Stomach (tissue), 4 donors: ENCODE measurements at regions not wholly inside any gene's neighbourhood (a gene's known extent, or its start where the extent isn't known, plus 50 kb on each side); places are given as distances from the start of the nearest gene placed in this dataset.

Experiments
- EP300 ChIP-seq: sonication (generic); formaldehyde crosslinking; IDR thresholded peaks from one replicate; pipeline ENCODE4 v1.6.1; 2017; ENCODE audit warnings: antibody characterized with exemption
- POLR2A ChIP-seq, 4 donors: fragments of 450-650 bp; IDR thresholded peaks; one replicate each; pipeline ENCODE4 v1.6.1; 2016; ENCODE audit warnings: antibody characterized with exemption in 4 of 4, control low read depth in 2 of 4, mild to moderate bottlenecking in 1 of 4, moderate library complexity in 1 of 4
- POLR2AphosphoS5 ChIP-seq, 3 donors: sonication (generic); formaldehyde crosslinking; IDR thresholded peaks; one replicate each; pipeline ENCODE4 v1.6.1; 2016; ENCODE audit warnings: antibody characterized with exemption in 3 of 3
- TF ChIP-seq, protein P1 (sequence below), 7 experiments: fragments of 450-650 bp in 4 of 7; fragments of 200-600 bp in 3 of 7; sonication (generic) in 3 of 7; IDR thresholded peaks; one replicate each; pipeline ENCODE4 v1.5.1; 2016 to 2019; ENCODE audit warnings: antibody characterized with exemption in 7 of 7, control low read depth in 2 of 7, mild to moderate bottlenecking in 1 of 7

DNA sequence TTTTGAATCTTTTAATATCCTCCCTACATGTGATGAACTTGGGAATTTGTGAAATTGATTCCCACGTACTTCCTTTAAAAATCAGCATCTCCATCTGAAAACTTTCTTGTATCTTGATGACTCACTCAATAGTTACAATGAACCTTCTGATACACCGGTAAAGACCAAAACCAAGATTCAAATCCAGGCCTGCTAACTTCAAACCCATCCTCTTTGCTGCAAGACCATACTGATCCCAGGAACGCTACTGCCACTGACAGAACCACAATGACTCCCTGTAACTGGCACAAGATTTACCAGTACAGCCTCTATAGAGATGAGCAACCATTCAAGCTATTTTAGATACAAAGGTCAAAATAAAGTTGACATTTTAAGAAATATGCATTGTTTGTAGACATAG is 332.9 kb downstream of the DNAH5 start:
- TF ChIP-seq POLR2A (IDR thresholded peaks at IDR 0.05) (no peak), POLR2AphosphoS5 (IDR thresholded peaks at IDR 0.05) (no peak), EP300 (no peak)
- TF ChIP-seq, protein P1, sequence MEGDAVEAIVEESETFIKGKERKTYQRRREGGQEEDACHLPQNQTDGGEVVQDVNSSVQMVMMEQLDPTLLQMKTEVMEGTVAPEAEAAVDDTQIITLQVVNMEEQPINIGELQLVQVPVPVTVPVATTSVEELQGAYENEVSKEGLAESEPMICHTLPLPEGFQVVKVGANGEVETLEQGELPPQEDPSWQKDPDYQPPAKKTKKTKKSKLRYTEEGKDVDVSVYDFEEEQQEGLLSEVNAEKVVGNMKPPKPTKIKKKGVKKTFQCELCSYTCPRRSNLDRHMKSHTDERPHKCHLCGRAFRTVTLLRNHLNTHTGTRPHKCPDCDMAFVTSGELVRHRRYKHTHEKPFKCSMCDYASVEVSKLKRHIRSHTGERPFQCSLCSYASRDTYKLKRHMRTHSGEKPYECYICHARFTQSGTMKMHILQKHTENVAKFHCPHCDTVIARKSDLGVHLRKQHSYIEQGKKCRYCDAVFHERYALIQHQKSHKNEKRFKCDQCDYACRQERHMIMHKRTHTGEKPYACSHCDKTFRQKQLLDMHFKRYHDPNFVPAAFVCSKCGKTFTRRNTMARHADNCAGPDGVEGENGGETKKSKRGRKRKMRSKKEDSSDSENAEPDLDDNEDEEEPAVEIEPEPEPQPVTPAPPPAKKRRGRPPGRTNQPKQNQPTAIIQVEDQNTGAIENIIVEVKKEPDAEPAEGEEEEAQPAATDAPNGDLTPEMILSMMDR (IDR thresholded peaks at IDR 0.05), result no peak
